Fibroblast of mammary gland (primary cell): ENCODE measurements at regions not wholly inside any gene's neighbourhood (a gene's known extent, or its start where the extent isn't known, plus 50 kb on each side); places are given as distances from the start of the nearest gene placed in this dataset.

ENCODE experiments used
- DNase-seq: peaks from one replicate; pipeline ENCODE4 v3.0.0-alpha.2; 2010; ENCODE audit warnings: low read depth
- H3K4me3 ChIP-seq: 2 replicates; pipeline ENCODE4 v1.5.1; 2011; ENCODE audit warnings: low read depth, mild to moderate bottlenecking, low read length, moderate library complexity; ENCODE audit not compliant: control insufficient read depth
- TF ChIP-seq, protein P1 (sequence below): conservative IDR thresholded peaks from 2 replicates; pipeline ENCODE4 v1.5.1; 2011; ENCODE audit warnings: low read depth, low read length, inconsistent platforms; ENCODE audit not compliant: control insufficient read depth, insufficient read depth

DNA sequence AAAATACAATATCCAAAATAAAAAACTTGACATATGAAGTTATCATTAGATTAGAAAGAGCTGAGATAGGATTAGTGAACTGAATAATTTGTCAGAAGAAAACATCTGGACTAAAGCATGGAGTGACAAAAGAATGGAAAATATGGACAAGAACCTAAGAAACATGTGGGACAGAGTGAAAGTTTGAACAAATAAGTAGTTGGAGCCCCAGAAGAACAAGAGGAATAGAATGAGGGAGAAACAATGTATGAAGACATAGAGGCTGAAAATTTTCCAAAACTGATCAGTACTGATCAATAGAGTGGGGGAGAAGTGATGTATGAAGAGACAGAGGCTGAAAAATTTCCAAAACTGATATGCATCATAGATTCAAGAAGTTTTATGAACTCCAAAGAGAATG is 170.6 kb upstream of the CRY1 start:
- H3K4me3 ChIP-seq: no peak overlapping the region
- TF ChIP-seq, protein P1, sequence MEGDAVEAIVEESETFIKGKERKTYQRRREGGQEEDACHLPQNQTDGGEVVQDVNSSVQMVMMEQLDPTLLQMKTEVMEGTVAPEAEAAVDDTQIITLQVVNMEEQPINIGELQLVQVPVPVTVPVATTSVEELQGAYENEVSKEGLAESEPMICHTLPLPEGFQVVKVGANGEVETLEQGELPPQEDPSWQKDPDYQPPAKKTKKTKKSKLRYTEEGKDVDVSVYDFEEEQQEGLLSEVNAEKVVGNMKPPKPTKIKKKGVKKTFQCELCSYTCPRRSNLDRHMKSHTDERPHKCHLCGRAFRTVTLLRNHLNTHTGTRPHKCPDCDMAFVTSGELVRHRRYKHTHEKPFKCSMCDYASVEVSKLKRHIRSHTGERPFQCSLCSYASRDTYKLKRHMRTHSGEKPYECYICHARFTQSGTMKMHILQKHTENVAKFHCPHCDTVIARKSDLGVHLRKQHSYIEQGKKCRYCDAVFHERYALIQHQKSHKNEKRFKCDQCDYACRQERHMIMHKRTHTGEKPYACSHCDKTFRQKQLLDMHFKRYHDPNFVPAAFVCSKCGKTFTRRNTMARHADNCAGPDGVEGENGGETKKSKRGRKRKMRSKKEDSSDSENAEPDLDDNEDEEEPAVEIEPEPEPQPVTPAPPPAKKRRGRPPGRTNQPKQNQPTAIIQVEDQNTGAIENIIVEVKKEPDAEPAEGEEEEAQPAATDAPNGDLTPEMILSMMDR: no peak
- no peak for DNase-seq

DNA sequence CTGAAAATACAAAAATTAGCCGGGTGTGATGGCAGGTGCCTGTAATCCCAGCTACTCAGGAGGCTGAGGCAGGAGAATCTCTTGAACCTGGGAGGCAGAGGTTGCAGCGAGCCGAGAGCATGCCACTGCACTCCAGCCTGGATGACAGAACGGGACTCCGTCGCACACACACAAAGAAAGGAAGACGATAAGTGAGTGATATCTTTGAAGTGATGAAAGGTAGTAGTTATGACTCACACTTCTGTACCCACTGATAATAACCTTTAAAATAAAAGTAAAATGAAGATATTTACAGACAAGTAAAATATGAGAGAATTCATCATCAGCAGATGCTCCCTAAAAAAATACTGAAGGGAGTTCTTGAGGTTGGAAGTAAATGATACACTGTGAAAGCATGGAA is 171.3 kb upstream of the CRY1 start:
- TF ChIP-seq, protein P1: no peak
- no peak overlapping the region for H3K4me3 ChIP-seq
- no peak for DNase-seq

DNA sequence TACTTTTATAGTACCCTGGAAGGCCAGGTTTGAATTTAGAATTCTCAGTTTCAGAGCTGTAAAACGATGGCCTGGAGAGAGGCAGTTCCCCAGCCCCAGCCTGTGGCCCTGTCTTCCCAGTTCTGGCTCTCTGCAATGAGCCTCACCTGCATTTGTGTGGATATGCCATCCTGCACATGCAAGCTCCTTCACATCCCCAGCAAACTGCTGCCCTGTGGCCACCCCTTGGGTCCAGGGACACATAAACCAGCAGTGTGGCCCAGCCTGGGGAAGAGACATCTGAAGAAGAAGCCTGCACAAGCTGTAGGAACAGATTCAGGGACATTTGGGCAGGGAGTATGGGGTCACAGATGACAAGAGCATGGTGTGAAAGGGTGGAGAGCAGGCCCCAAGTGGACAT is 174.3 kb upstream of the CRY1 start:
- TF ChIP-seq, protein P1: no peak
- H3K4me3 ChIP-seq: no peak overlapping the region
- no peak for DNase-seq

DNA sequence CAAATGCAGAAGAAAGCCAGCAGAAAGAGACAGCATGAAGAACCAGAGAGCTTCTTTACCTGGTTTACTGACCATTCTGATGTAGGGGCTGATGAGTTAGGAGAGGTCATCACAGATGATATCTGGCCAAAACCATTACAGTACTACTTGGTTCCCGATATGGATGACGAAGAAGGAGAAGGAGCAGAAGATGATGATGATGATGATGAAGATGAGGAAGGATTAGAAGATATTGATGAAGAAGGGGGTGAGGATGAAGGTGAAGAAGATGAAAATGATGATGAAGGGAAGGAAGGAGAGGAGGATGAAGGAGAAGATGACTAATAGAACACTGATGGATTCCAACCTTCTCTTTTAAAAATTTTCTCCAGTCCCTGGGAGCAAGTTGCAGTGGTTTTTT is 178.2 kb upstream of the CRY1 start:
- no peak overlapping the region for H3K4me3 ChIP-seq
- DNase-seq: no peak
- TF ChIP-seq, protein P1: no peak

DNA sequence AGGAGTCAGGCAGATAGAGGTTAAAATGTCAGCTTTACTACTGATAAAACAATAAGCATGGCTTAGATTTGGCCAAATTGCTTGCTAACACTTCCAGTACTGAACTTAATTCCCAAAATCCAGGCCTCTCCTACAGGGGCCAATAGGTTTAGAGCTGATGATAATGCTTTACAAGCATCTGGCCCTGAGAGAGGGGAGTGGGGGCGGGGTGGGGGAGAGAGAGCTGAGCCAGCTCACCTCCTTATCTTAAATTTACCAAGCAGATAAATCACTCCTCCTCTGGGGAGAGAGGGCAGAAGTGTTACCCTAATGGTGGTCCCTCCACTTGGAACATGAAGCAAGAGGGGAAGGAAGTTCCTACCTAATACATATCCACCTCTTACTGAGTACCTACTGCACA is 182.2 kb upstream of the CRY1 start:
- H3K4me3 ChIP-seq: no peak overlapping the region
- TF ChIP-seq, protein P1: no peak
- no peak for DNase-seq

DNA sequence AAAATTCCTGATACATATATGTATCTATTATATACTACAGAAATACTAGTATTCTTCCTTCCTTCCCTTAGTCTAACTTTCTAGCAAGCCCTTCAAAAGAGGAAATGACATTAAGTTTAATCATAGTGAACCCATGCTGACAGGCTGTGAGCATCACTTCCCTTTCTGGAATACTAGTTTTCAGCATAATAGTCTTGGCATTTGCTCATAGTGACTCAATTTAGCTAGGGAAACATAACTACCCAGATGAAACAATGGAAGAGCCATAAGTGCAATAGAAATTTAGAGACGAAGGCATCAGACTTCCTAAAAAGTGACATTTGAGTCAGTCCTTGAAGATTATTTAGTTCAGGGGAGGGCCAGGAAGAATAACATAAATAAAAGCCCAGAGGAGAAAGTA is 184.5 kb upstream of the CRY1 start:
- DNase-seq: peak; percentile 53
- TF ChIP-seq, protein P1: no peak
- H3K4me3 ChIP-seq: no peak overlapping the region

DNA sequence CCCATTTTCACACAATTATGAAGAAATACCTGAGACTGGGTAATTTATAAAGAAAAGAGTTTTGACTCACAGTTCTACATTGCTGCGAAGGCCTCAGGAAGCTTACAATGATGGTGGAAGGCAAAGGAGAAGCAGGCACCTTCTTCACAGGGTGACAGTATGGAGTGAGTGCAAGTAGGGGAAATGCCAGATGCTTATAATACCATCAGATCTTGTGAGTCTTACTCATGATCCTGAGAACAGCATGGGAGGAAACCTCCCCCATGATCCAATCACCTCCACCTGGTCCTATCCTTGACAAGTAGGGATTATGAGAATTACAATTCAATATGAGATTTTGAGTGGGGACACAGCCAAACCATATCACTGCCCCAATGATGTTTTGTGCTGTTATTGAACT is 189.3 kb upstream of the CRY1 start:
- TF ChIP-seq, protein P1: no peak
- no peak for DNase-seq

More for the DNA sequence above, 189.3 kb upstream of the CRY1 start:
- no peak overlapping the region for H3K4me3 ChIP-seq
